ENCODE measurements at regions not wholly inside any gene's neighbourhood (a gene's known extent, or its start where the extent isn't known, plus 50 kb on each side); places are given as distances from the start of the nearest gene placed in this dataset.

DNA sequence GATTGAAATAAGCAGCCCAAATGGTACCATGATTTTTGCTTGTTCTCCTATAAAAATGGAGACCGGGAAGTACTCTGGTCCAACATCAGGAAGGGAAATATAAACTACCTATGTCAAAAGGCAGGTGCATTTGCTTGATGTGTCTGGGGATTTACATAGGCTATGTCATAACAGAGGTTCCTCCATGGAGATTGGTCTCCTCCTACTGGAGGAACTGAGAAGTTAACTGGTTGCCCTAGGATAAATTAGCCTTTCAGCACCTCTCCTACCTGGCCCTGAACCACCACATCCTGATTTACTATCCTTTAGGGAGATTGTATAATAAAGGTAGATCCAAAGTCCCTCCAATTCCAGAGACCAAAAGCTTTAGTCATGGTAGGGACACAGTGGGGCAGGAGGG is 1109.3 kb upstream of the B3GALT2 start:
- H3K27ac Mint-ChIP-seq: no peak overlapping the region
- ChIA-PET CTCF (no interaction called here), POLR2A (no interaction called here)
- DNase-seq: no peak
- H3K36me3 Mint-ChIP-seq (ENCODE audit: low read depth): no peaks in the 10 kb centered on the region
- no peak overlapping the region for H3K4me3 Mint-ChIP-seq
- peaks cover 11% of the 10 kb centered on the region for H3K4me1 Mint-ChIP-seq
- H3K9me3 Mint-ChIP-seq: peaks cover 3% of the 10 kb centered on the region
- H3K27me3 Mint-ChIP-seq: no peaks in the 10 kb centered on the region

DNA sequence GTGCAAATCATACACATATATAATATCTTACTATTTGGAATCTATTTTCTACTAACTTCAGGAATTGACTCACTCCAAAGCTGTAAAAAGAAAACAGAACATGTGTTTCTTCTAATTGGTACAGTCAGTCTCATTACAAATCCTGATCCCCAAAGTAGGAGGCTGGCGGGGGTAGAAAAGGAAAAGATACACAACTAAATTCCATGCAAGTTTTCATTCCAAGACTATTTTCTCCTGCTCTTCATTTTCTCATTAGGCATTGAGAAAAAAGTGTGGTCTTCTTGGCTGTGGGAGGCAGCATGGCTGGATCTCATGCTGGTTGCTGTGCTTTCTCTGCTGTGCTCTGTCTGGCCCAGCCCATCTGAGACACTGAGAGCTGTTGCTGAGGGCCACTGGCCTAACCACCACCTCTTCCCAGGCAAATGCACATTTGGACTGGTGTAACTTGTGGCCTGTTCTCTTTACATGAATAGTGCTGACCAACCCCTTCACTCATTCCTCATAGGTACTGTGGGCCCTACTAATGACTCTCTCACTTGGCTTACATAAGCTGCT is 1107.5 kb upstream of the B3GALT2 start:
- H3K36me3 Mint-ChIP-seq (ENCODE audit: low read depth): no peaks in the 10 kb centered on the region
- peaks cover 3% of the 10 kb centered on the region for H3K9me3 Mint-ChIP-seq
- no peak for DNase-seq
- no peak overlapping the region for H3K27ac Mint-ChIP-seq
- no peaks in the 10 kb centered on the region for H3K27me3 Mint-ChIP-seq
- H3K4me1 Mint-ChIP-seq: peaks cover 16% of the 10 kb centered on the region
- H3K4me3 Mint-ChIP-seq: no peak overlapping the region
- ChIA-PET POLR2A (no interaction called here), CTCF (interaction anchor here (1.0 to 1.3 kb wide), 3 partner anchors 143 to 1111 kb away, joined by 3 to 5 read pairs (median 3); no protein-coding TSS in a partner anchor)

DNA sequence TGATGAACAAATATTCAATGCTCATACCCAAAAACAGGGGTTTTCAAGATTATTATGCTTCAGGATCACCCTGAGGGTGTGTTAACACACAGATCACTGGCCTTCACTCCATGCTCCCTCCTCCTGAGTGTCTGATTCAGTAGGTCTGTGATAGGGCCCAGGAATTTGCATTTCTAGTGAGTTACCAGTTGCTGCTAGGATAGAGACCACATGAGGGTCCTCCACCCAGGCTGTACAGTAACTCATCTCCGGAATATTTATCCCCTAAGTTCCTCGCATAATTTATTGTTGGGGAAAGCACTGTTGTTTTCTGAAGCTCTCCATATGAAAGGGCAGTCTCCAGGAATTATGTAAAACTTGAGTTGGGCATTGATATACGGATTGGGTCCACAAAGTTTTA is 1106.6 kb upstream of the B3GALT2 start:
- Mint-ChIP-seq H3K4me1 (peaks cover 14% of the 10 kb centered on the region), H3K27me3 (no peaks in the 10 kb centered on the region), H3K36me3 (ENCODE audit: low read depth) (no peaks in the 10 kb centered on the region), H3K9me3 (peaks cover 3% of the 10 kb centered on the region), H3K27ac (no peak overlapping the region), H3K4me3 (no peak overlapping the region)
- no peak for DNase-seq
- CTCF ChIA-PET: no interaction called here
- POLR2A ChIA-PET: no interaction called here

DNA sequence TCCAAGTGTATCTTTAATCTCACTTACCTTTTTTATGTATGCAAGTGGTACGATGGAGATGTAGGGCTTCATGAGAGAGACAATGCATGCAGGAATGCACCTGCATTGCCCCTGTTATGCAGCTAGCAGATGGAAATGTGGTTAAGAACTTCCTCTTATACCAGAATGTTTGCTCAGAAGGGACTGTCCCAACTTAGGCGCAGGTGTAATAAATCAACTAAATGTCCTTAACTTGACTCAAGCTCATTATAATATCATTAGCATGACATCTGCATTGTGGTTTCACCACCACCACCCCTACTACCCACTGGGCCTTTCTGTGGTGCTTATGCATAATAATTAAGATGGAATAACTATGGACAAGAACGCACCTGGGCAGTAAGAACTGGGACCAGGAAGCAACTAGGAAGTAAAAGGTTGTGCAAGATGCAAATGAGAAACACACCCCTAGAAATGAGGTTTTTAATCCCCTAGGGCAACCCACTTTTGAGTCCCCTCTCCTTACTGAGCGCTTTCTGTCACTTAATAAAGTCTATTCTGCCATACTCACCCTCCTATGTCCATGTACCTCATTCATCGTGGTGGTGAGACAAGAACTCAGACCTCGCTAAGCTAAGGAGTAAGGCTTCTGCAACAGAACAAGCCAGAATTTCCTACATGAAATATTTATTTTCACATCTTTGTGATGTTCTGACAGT is 1103.3 kb upstream of the B3GALT2 start:
- H3K27me3 Mint-ChIP-seq: no peaks in the 10 kb centered on the region
- H3K36me3 Mint-ChIP-seq (ENCODE audit: low read depth): no peaks in the 10 kb centered on the region
- ChIA-PET CTCF (no interaction called here), POLR2A (no interaction called here)
- H3K4me3 Mint-ChIP-seq: no peak overlapping the region
- no peak overlapping the region for H3K27ac Mint-ChIP-seq
- DNase-seq: peak; percentile 19
- H3K4me1 Mint-ChIP-seq: peaks cover 10% of the 10 kb centered on the region
- H3K9me3 Mint-ChIP-seq: no peaks in the 10 kb centered on the region

DNA sequence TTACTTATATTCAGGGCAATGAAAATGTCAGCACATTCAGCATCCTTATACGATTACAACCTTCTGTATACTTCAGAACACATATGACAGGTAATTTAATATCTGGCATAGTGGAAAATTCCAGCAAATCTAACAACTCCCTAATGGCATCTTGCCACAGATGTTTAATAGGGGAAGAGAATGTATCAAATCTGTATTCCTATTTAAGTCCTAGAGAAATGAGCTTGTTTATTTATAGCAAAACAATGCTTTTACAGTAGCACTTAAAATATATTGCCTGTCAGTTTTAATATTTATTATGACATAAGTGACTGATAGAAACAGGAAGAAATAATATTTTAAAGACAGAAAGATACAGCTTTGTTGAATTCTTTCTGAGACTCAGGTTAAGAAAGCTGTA is 1101.8 kb upstream of the B3GALT2 start:
- Mint-ChIP-seq H3K27ac (no peak overlapping the region), H3K4me3 (no peak overlapping the region), H3K9me3 (peaks cover under 1% of the 10 kb centered on the region), H3K4me1 (peaks cover 10% of the 10 kb centered on the region), H3K27me3 (no peaks in the 10 kb centered on the region), H3K36me3 (ENCODE audit: low read depth) (no peaks in the 10 kb centered on the region)
- CTCF ChIA-PET: no interaction called here
- POLR2A ChIA-PET: no interaction called here
- DNase-seq: no peak

DNA sequence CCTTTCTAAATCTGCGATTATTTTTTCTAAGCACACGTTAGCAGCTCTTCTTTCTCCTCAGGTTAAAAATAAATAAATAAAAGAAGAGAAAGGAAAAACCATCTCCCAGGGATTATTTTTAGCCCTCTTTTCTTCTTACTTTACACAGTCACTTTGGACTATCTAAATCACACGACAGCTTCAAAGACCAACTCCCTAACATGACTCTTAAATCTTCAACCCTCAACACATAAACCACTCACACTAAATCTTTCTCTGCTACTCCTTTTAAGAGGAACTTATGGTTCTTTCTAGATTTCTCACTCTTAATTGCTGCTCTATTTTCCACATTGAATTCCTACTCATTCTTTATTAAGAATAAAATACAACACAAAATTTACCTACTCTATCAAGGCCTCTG is 1095.0 kb upstream of the B3GALT2 start:
- no peak overlapping the region for H3K27ac Mint-ChIP-seq
- H3K9me3 Mint-ChIP-seq: peaks cover 3% of the 10 kb centered on the region
- ChIA-PET POLR2A (no interaction called here), CTCF (no interaction called here)
- H3K4me1 Mint-ChIP-seq: no peaks in the 10 kb centered on the region
- H3K27me3 Mint-ChIP-seq: no peaks in the 10 kb centered on the region
- H3K36me3 Mint-ChIP-seq (ENCODE audit: low read depth): no peaks in the 10 kb centered on the region
- H3K4me3 Mint-ChIP-seq: no peak overlapping the region
- DNase-seq: no peak

DNA sequence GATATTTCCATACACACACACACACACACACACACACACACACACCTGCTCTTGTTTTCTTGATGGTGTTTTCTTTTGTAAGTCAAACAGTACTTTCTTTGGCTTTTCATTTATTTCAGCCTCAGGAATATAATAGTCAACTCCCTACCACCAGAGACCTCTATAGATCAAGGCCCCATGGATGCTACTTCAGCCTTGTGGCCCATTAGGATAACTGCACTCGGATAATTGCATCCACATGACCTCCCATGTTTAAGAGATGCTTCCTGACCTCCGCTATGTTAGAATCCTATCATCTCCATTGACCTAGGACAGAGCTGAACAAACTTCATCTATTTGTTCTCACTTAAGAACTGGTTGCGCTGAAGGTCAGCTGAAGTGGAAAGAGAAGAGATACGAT is 1094.0 kb upstream of the B3GALT2 start:
- H3K4me3 Mint-ChIP-seq: no peak overlapping the region
- ChIA-PET CTCF (no interaction called here), POLR2A (no interaction called here)
- no peak overlapping the region for H3K27ac Mint-ChIP-seq
- no peaks in the 10 kb centered on the region for H3K4me1 Mint-ChIP-seq
- DNase-seq: no peak
- no peaks in the 10 kb centered on the region for H3K27me3 Mint-ChIP-seq
- H3K36me3 Mint-ChIP-seq (ENCODE audit: low read depth): no peaks in the 10 kb centered on the region
- H3K9me3 Mint-ChIP-seq: peaks cover 3% of the 10 kb centered on the region

DNA sequence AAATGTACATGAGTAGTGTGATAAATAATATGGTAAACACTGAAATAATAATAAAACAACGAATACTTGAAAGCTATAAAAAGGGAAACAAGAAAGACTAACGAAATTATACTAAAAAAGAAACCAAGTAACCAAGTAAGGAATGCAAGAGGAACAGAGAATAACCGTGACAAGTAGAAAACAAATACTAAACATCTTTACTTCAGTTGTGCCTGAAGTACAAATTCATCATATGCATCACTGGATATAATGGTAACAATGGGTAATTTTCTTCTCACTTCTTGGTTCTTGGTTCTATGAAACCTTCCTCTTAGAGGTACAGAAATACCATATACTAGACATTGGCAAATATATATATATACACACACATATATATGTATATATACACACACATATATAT is 1093.6 kb upstream of the B3GALT2 start:
- DNase-seq: no peak
- Mint-ChIP-seq H3K4me3 (no peak overlapping the region), H3K4me1 (no peaks in the 10 kb centered on the region), H3K27me3 (no peaks in the 10 kb centered on the region), H3K27ac (no peak overlapping the region), H3K36me3 (ENCODE audit: low read depth) (no peaks in the 10 kb centered on the region), H3K9me3 (peaks cover 3% of the 10 kb centered on the region)
- CTCF ChIA-PET: no interaction called here
- POLR2A ChIA-PET: no interaction called here

DNA sequence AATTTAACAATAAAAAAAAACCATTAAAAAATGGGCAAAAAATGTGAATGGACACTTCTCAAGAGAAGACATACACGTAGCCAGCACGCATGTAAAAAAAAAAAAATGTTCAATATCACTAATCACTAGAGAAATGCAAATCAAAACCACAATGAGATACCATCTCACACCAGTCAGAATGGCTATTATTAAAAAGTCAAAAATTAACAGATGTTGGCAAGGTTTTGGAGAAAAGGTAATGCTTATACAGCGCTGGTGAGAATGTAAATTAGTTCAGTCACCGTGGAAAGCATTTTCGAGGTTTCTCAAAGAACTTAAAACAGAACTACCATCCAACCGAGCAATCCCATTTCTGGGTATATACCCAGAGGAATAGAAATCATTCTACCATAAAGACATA is 1091.5 kb upstream of the B3GALT2 start:
- Mint-ChIP-seq H3K27ac (no peak overlapping the region), H3K9me3 (no peaks in the 10 kb centered on the region), H3K4me1 (no peaks in the 10 kb centered on the region), H3K27me3 (no peaks in the 10 kb centered on the region), H3K4me3 (no peak overlapping the region), H3K36me3 (ENCODE audit: low read depth) (peaks cover 3% of the 10 kb centered on the region)
- CTCF ChIA-PET: no interaction called here
- POLR2A ChIA-PET: no interaction called here
- DNase-seq: no peak

DNA sequence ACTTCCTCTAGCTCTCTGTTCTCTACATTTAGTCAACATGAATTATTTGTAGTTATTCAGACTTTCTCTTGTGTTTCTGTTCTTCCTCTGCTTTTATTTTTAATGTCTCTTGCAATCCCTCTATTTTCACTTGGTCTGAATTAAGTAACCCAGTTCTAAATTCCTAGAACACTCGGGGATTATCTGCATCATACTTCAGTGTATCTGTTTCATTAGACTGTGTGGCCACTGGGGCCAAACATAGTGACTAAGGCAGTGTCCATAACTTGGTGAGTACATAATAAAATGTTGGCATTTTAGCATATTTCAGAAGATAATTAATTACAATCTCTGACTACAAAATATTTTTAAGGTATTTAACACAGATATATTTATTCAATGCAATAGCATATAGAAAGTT is 1087.2 kb upstream of the B3GALT2 start:
- Mint-ChIP-seq H3K4me1 (no peaks in the 10 kb centered on the region), H3K9me3 (no peaks in the 10 kb centered on the region), H3K27ac (no peak overlapping the region), H3K27me3 (no peaks in the 10 kb centered on the region), H3K4me3 (no peak overlapping the region), H3K36me3 (ENCODE audit: low read depth) (peaks cover 3% of the 10 kb centered on the region)
- no peak for DNase-seq
- ChIA-PET POLR2A (no interaction called here), CTCF (no interaction called here)

DNA sequence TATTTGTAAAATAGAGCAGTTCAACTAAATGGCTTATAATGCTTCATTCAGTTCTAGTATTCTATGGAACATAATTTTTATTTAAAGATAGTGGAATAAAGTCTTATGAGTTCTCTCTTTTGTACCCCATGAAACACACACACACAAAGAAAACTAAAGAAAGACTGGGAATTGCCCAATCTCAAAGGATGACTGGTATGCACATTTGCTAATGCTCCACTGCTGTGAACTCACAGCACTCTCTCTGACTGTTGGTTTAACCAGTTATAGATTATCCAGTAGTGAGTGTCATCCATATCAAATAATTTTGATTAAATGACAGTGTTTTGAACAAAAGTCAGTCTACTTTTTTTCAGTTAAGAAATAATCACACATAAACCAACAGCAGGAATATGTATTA is 1082.4 kb upstream of the B3GALT2 start:
- no peak for DNase-seq
- Mint-ChIP-seq H3K4me1 (no peaks in the 10 kb centered on the region), H3K27ac (no peak overlapping the region), H3K36me3 (ENCODE audit: low read depth) (peaks cover 3% of the 10 kb centered on the region), H3K9me3 (peaks cover 5% of the 10 kb centered on the region), H3K27me3 (no peaks in the 10 kb centered on the region), H3K4me3 (no peak overlapping the region)
- CTCF ChIA-PET: no interaction called here
- POLR2A ChIA-PET: no interaction called here

DNA sequence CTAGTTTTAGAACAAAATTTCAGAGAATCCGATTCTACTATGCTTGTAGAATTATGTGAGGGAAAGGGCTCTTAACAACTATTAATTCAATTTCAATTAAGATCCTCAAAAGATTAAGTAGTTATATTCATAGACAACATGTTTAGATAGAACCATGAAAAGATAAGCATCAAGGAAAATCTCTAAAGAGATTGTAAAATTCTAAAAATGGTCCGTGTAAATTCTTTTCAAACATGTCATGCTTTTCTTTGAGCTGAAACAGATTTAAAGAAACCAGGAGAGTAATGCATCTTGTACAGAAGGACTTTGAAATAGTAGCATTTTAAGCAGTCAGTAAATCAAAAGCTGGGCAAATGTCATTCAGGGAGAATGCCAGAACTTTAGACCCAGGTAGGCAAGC is 1080.6 kb upstream of the B3GALT2 start:
- POLR2A ChIA-PET: no interaction called here

DNA sequence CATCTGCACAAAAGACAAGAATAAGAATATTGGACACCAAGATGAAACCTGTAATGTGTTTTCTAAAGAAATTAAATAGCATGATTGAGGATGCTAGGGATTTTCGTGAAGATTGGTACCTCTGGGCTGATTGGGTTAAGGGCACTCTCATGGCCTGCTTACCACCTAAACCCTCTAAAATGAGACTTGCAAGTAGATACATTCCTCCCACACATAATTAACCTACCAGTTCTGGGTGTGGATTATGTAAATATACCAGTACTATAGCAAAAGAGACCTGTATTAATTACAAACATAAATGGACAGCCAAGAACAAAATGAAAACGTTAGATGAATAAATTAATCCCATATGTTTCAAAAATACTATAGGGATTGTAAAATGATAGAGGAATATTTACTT is 1069.6 kb upstream of the B3GALT2 start:
- no peak overlapping the region for H3K27ac Mint-ChIP-seq
- no peaks in the 10 kb centered on the region for H3K9me3 Mint-ChIP-seq
- H3K4me1 Mint-ChIP-seq: no peaks in the 10 kb centered on the region
- no peaks in the 10 kb centered on the region for H3K36me3 Mint-ChIP-seq (ENCODE audit: low read depth)
- no peaks in the 10 kb centered on the region for H3K27me3 Mint-ChIP-seq
- no peak overlapping the region for H3K4me3 Mint-ChIP-seq
- CTCF ChIA-PET: no interaction called here
- POLR2A ChIA-PET: no interaction called here
- DNase-seq: no peak

More for the DNA sequence above, 1080.6 kb upstream of the B3GALT2 start:
- no peaks in the 10 kb centered on the region for H3K27me3 Mint-ChIP-seq
- no peaks in the 10 kb centered on the region for H3K4me1 Mint-ChIP-seq
- H3K27ac Mint-ChIP-seq: no peak overlapping the region
- H3K9me3 Mint-ChIP-seq: peaks cover 18% of the 10 kb centered on the region
- CTCF ChIA-PET: no interaction called here
- DNase-seq: no peak
- no peak overlapping the region for H3K4me3 Mint-ChIP-seq
- H3K36me3 Mint-ChIP-seq (ENCODE audit: low read depth): no peaks in the 10 kb centered on the region

DNA sequence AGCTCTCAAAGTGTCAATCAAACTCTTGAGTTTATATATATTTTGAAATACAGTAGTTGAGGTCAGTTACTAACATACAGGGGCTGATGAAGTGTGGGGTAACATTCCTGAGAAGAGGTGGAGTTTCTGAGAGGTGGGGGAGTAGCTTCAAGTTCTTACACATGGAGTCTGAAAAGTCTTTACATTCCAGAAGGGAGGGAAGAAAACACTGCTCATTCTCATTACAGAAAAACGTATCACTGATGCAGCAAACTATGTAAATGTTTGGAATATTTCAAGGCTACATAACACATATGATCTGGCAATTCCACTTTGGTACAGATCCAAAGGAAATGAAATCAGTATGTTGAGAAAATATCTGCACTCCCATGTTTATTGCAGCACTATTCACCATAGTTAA is 1065.8 kb upstream of the B3GALT2 start:
- Mint-ChIP-seq H3K4me3 (no peak overlapping the region), H3K4me1 (no peaks in the 10 kb centered on the region), H3K27me3 (no peaks in the 10 kb centered on the region), H3K9me3 (no peaks in the 10 kb centered on the region), H3K27ac (no peak overlapping the region), H3K36me3 (ENCODE audit: low read depth) (no peaks in the 10 kb centered on the region)
- ChIA-PET POLR2A (no interaction called here), CTCF (no interaction called here)
- no peak for DNase-seq
